ENCODE measurements at regions not wholly inside any gene's neighbourhood (a gene's known extent, or its start where the extent isn't known, plus 50 kb on each side); places are given as distances from the start of the nearest gene placed in this dataset.
"Not testable (repeated sequence)": the region's sequence is repeated elsewhere in the genome, so short reads cannot be mapped to it uniquely, and the experiment has no call there.

- H4K20me1 ChIP-seq (ENCODE audit: insufficient read depth, low read length); H3K27me3 Mint-ChIP-seq (ENCODE audit: low read depth in 3 of 3); H3K9me3 Mint-ChIP-seq; H3K4me2 ChIP-seq (replicated peaks; ENCODE audit: extremely low read depth, low read length, poor library complexity, severe bottlenecking); H3K36me3 Mint-ChIP-seq; H3K27me3 ChIP-seq (ENCODE audit: control insufficient read depth in 2 of 2, insufficient read depth in 2 of 2, low read length in 2 of 2); H3K9me3 ChIP-seq (replicated peaks in 1 of 2; ENCODE audit: control insufficient read depth in 1 of 2, insufficient read depth in 1 of 2, low read length in 2 of 2); H3K9ac ChIP-seq (ENCODE audit: insufficient read depth, low read length, poor library complexity, severe bottlenecking); H3K4me1 ChIP-seq (ENCODE audit: control insufficient read depth in 1 of 2, insufficient read depth in 2 of 2, low read length in 2 of 2); H3K4me3 ChIP-seq (replicated peaks in 1 of 3; ENCODE audit: low read depth in 2 of 3, low read length in 3 of 3); H3K79me2 ChIP-seq (ENCODE audit: insufficient read depth, low read length); H3K4me3 Mint-ChIP-seq; H3K36me3 ChIP-seq (replicated peaks in 1 of 2; ENCODE audit: control insufficient read depth in 1 of 2, insufficient read depth in 2 of 2, low read length in 2 of 2); intact Hi-C loops (cut with micrococcal nuclease); DNase-seq; H3K27ac Mint-ChIP-seq; H3K27ac ChIP-seq (ENCODE audit: low read depth in 1 of 2, low read length in 2 of 2); H2AFZ ChIP-seq (ENCODE audit: insufficient read depth, low read depth, low read length, poor library complexity, severe bottlenecking); H3K4me1 Mint-ChIP-seq: not testable (repeated sequence)
- WGBS (ENCODE audit: insufficient coverage): no CpG with 5 or more reads among the region's 8 CpGs
These were observed 99.0 kb downstream of the SYT15 start for GRCh38 chr10:46677836-46678435.

DNA sequence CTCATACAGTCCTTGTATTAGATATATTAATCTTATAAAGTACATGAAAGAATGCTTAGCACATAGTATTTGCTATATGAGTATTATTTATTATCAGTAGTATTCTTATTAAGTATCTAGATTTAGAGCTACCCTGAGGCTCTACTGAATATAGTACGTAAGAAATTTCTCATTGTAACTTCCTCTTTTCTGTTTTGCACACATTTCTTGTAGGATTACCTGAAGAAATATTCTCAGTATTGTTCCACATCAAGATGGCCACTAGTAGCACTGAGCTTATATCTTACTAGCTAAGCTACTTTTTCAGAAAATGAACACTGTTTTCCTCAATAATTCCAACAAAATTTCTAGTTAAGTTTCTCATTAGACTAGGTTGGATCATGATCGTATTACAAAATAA lies 112.5 kb downstream of the SYT15 start:
- H3K27me3 Mint-ChIP-seq (ENCODE audit: low read depth in 3 of 3); H3K4me1 ChIP-seq (ENCODE audit: control insufficient read depth in 1 of 2, insufficient read depth in 2 of 2, low read length in 2 of 2); H3K4me3 Mint-ChIP-seq; H3K27ac ChIP-seq (ENCODE audit: low read depth in 1 of 2, low read length in 2 of 2); H3K27me3 ChIP-seq (ENCODE audit: control insufficient read depth in 2 of 2, insufficient read depth in 2 of 2, low read length in 2 of 2); H3K4me3 ChIP-seq (replicated peaks in 1 of 3; ENCODE audit: low read depth in 2 of 3, low read length in 3 of 3); H3K79me2 ChIP-seq (ENCODE audit: insufficient read depth, low read length); H3K9me3 ChIP-seq (replicated peaks in 1 of 2; ENCODE audit: control insufficient read depth in 1 of 2, insufficient read depth in 1 of 2, low read length in 2 of 2); DNase-seq; H3K36me3 ChIP-seq (replicated peaks in 1 of 2; ENCODE audit: control insufficient read depth in 1 of 2, insufficient read depth in 2 of 2, low read length in 2 of 2); H3K9ac ChIP-seq (ENCODE audit: insufficient read depth, low read length, poor library complexity, severe bottlenecking); H3K4me2 ChIP-seq (replicated peaks; ENCODE audit: extremely low read depth, low read length, poor library complexity, severe bottlenecking); H4K20me1 ChIP-seq (ENCODE audit: insufficient read depth, low read length); H3K36me3 Mint-ChIP-seq; H3K9me3 Mint-ChIP-seq; intact Hi-C loops (cut with micrococcal nuclease); H2AFZ ChIP-seq (ENCODE audit: insufficient read depth, low read depth, low read length, poor library complexity, severe bottlenecking); H3K27ac Mint-ChIP-seq; H3K4me1 Mint-ChIP-seq: not testable (repeated sequence)
- WGBS (ENCODE audit: insufficient coverage): no CpG with 5 or more reads among the region's 2 CpGs

- H3K79me2 ChIP-seq (ENCODE audit: insufficient read depth, low read length); H3K27ac ChIP-seq (ENCODE audit: low read depth in 1 of 2, low read length in 2 of 2); H3K27me3 Mint-ChIP-seq (ENCODE audit: low read depth in 3 of 3); H3K4me3 Mint-ChIP-seq; H3K4me1 ChIP-seq (ENCODE audit: control insufficient read depth in 1 of 2, insufficient read depth in 2 of 2, low read length in 2 of 2); H3K36me3 ChIP-seq (replicated peaks in 1 of 2; ENCODE audit: control insufficient read depth in 1 of 2, insufficient read depth in 2 of 2, low read length in 2 of 2); H4K20me1 ChIP-seq (ENCODE audit: insufficient read depth, low read length); H3K27ac Mint-ChIP-seq; H3K36me3 Mint-ChIP-seq; H3K4me2 ChIP-seq (replicated peaks; ENCODE audit: extremely low read depth, low read length, poor library complexity, severe bottlenecking); H3K27me3 ChIP-seq (ENCODE audit: control insufficient read depth in 2 of 2, insufficient read depth in 2 of 2, low read length in 2 of 2); H2AFZ ChIP-seq (ENCODE audit: insufficient read depth, low read depth, low read length, poor library complexity, severe bottlenecking); intact Hi-C loops (cut with micrococcal nuclease); H3K4me1 Mint-ChIP-seq; DNase-seq; H3K9ac ChIP-seq (ENCODE audit: insufficient read depth, low read length, poor library complexity, severe bottlenecking); H3K9me3 ChIP-seq (replicated peaks in 1 of 2; ENCODE audit: control insufficient read depth in 1 of 2, insufficient read depth in 1 of 2, low read length in 2 of 2); H3K4me3 ChIP-seq (replicated peaks in 1 of 3; ENCODE audit: low read depth in 2 of 3, low read length in 3 of 3); H3K9me3 Mint-ChIP-seq: not testable (repeated sequence)
- no CpG with 5 or more reads among the region's 2 CpGs for WGBS (ENCODE audit: insufficient coverage)
These were observed 114.3 kb downstream of the SYT15 start for GRCh38 chr10:46693218-46693617.

GRCh38 chr10:46717264-46717663 lies 138.3 kb downstream of the SYT15 start:
- H3K9ac ChIP-seq (ENCODE audit: insufficient read depth, low read length, poor library complexity, severe bottlenecking); H3K4me3 ChIP-seq (replicated peaks in 1 of 3; ENCODE audit: low read depth in 2 of 3, low read length in 3 of 3); H3K4me1 Mint-ChIP-seq; H3K4me2 ChIP-seq (replicated peaks; ENCODE audit: extremely low read depth, low read length, poor library complexity, severe bottlenecking); intact Hi-C loops (cut with micrococcal nuclease); H3K9me3 ChIP-seq (replicated peaks in 1 of 2; ENCODE audit: control insufficient read depth in 1 of 2, insufficient read depth in 1 of 2, low read length in 2 of 2); H3K9me3 Mint-ChIP-seq; H3K4me3 Mint-ChIP-seq; H3K36me3 Mint-ChIP-seq; H3K27ac ChIP-seq (ENCODE audit: low read depth in 1 of 2, low read length in 2 of 2); H3K79me2 ChIP-seq (ENCODE audit: insufficient read depth, low read length); H3K36me3 ChIP-seq (replicated peaks in 1 of 2; ENCODE audit: control insufficient read depth in 1 of 2, insufficient read depth in 2 of 2, low read length in 2 of 2); H3K4me1 ChIP-seq (ENCODE audit: control insufficient read depth in 1 of 2, insufficient read depth in 2 of 2, low read length in 2 of 2); H4K20me1 ChIP-seq (ENCODE audit: insufficient read depth, low read length); DNase-seq; H2AFZ ChIP-seq (ENCODE audit: insufficient read depth, low read depth, low read length, poor library complexity, severe bottlenecking); H3K27me3 ChIP-seq (ENCODE audit: control insufficient read depth in 2 of 2, insufficient read depth in 2 of 2, low read length in 2 of 2); H3K27me3 Mint-ChIP-seq (ENCODE audit: low read depth in 3 of 3); H3K27ac Mint-ChIP-seq: not testable (repeated sequence)
